Endothelial cell (in vitro differentiated cells): ENCODE measurements at regions not wholly inside any gene's neighbourhood (a gene's known extent, or its start where the extent isn't known, plus 50 kb on each side); places are given as distances from the start of the nearest gene placed in this dataset.

Experiments
- DNase-seq: peaks from one replicate; pipeline ENCODE4 v3.0.0; 2021; ENCODE audit warnings: low spot score
- H3K27ac Mint-ChIP-seq: one replicate; pipeline ENCODE4 v1.8.0; 2021; ENCODE audit warnings: mixed read lengths, inconsistent platforms; ENCODE audit not compliant: unreplicated experiment
- H3K27me3 Mint-ChIP-seq: one replicate; pipeline ENCODE4 v1.8.0; 2021; ENCODE audit warnings: mild to moderate bottlenecking, moderate library complexity, mixed read lengths, inconsistent platforms; ENCODE audit not compliant: unreplicated experiment
- H3K36me3 Mint-ChIP-seq: one replicate; pipeline ENCODE4 v1.8.0; 2021; ENCODE audit warnings: mild to moderate bottlenecking, low read depth, mixed read lengths, inconsistent platforms; ENCODE audit not compliant: unreplicated experiment
- H3K4me1 Mint-ChIP-seq: one replicate; pipeline ENCODE4 v1.8.0; 2021; ENCODE audit warnings: mild to moderate bottlenecking, mixed read lengths, inconsistent platforms; ENCODE audit not compliant: unreplicated experiment
- H3K4me3 Mint-ChIP-seq: one replicate; pipeline ENCODE4 v1.8.0; 2021; ENCODE audit warnings: mild to moderate bottlenecking, mixed read lengths, inconsistent platforms; ENCODE audit not compliant: unreplicated experiment
- H3K9me3 Mint-ChIP-seq: one replicate; pipeline ENCODE4 v1.8.0; 2021; ENCODE audit warnings: mixed read lengths, inconsistent platforms; ENCODE audit not compliant: unreplicated experiment
- CTCF ChIP-seq: fragments of 200-600 bp; sonication (generic); IDR thresholded peaks from one replicate; pipeline ENCODE4 v1.5.0; 2021; ENCODE audit warnings: antibody characterized with exemption; ENCODE audit not compliant: unreplicated experiment

- TF ChIP-seq CTCF: no peak
- H3K9me3 Mint-ChIP-seq: no peaks in the 10 kb centered on the region
- no peaks in the 10 kb centered on the region for H3K36me3 Mint-ChIP-seq
- no peaks in the 10 kb centered on the region for H3K27me3 Mint-ChIP-seq
- H3K27ac Mint-ChIP-seq: no peak overlapping the region
- H3K4me3 Mint-ChIP-seq: no peak overlapping the region
- peaks cover 8% of the 10 kb centered on the region for H3K4me1 Mint-ChIP-seq
- DNase-seq: no peak
Observed at GRCh38 chr22:27131346-27131745, 474.0 kb downstream of the MIAT start.

DNA sequence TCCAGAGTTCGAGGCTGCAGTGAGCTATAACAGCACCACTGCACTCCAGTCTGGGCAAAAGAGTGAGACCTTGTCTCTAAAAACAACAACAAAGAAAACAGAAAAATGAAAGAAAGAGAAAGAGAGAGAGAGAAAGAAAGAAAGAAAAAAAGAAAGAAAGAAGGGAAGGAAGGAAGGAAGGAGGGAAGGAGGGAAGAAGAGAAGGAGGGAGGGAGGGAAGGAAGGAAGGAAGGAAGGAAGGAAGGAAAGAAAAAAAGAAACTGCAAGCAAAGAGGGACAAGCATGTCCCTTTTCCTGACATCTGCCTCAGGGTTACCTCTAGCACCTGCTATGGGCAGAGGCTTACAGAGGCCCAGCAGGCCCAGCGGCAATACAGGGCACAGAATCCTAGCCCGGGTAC lies 475.0 kb downstream of the MIAT start:
- H3K4me1 Mint-ChIP-seq: peaks cover 8% of the 10 kb centered on the region
- no peaks in the 10 kb centered on the region for H3K9me3 Mint-ChIP-seq
- H3K27ac Mint-ChIP-seq: no peak overlapping the region
- H3K4me3 Mint-ChIP-seq: no peak overlapping the region
- no peaks in the 10 kb centered on the region for H3K27me3 Mint-ChIP-seq
- H3K36me3 Mint-ChIP-seq: no peaks in the 10 kb centered on the region
- DNase-seq: no peak
- TF ChIP-seq CTCF: no peak

- Mint-ChIP-seq H3K36me3 (no peaks in the 10 kb centered on the region), H3K4me3 (no peak overlapping the region), H3K9me3 (no peaks in the 10 kb centered on the region), H3K27me3 (no peaks in the 10 kb centered on the region), H3K4me1 (peaks cover 8% of the 10 kb centered on the region), H3K27ac (no peak overlapping the region)
- no peak for DNase-seq
- TF ChIP-seq CTCF: no peak
Observed at GRCh38 chr22:27133019-27133431, 475.6 kb downstream of the MIAT start.

DNA sequence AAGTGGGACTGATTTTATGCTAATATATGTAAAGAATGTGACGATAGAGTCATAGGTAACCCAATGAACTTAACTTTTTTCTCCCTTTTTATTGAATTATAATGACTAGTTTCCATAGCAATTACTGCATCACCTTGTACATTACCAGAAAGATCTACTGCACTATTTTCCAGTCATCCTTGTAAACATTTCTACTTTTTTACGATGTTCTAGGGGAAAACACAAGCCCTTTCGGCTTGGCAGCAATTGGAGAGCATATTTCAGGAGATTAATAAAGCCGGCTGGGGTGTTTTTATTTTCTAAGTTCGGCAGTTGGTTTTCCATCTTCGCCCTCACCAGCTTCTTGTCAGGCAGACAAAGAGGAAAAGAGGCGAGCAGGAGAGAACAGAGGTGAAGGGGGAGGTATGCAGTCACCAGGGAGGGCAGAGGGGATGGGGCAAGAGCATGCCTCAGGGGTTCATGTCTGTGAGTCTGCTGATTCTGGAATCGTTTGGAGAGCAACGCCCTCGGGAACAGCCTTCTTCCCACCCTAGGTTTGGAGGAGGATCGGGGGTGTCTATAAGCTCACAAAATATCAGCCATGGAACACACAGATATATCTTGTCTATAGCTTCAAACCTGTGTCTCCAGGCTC lies 476.4 kb downstream of the MIAT start:
- TF ChIP-seq CTCF: no peak
- Mint-ChIP-seq H3K4me1 (peaks cover 8% of the 10 kb centered on the region), H3K4me3 (no peak overlapping the region), H3K9me3 (no peaks in the 10 kb centered on the region), H3K36me3 (no peaks in the 10 kb centered on the region), H3K27ac (no peak overlapping the region), H3K27me3 (no peaks in the 10 kb centered on the region)
- DNase-seq: no peak

GRCh38 chr22:27134315-27134701 lies 476.9 kb downstream of the MIAT start:
- H3K4me3 Mint-ChIP-seq: no peak overlapping the region
- no peaks in the 10 kb centered on the region for H3K36me3 Mint-ChIP-seq
- no peak for TF ChIP-seq CTCF
- H3K4me1 Mint-ChIP-seq: peaks cover 8% of the 10 kb centered on the region
- no peaks in the 10 kb centered on the region for H3K9me3 Mint-ChIP-seq
- H3K27me3 Mint-ChIP-seq: no peaks in the 10 kb centered on the region
- no peak overlapping the region for H3K27ac Mint-ChIP-seq
- no peak for DNase-seq
